LNCAP (cell line): ENCODE measurements at regions not wholly inside any gene's neighbourhood (a gene's known extent, or its start where the extent isn't known, plus 50 kb on each side); places are given as distances from the start of the nearest gene placed in this dataset.

Experiments used
- CTCF ChIP-seq: fragments of 450-650 bp; IDR thresholded peaks from 2 replicates; pipeline ENCODE4 v1.5.1; 2017; ENCODE audit warnings: mild to moderate bottlenecking

DNA sequence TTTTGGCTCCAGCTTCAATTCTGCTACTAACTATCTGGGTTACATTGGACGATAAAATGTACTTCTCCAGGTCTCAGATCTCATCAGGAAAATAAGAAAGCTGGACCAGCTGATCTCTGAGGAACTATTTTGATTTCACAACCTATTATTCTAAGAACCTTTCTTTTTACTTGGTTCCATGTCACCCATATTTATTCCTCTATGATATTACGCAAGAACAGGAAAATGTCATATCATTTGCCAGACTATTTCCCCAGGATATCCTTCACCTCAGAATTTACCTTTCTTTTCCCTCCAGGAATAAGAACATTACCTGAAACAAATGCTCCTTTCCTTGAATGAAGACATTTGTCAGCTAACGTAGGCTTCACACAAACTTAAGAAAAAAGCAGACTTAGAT lies 387.5 kb upstream of the RAG2 start:
- no peak for TF ChIP-seq CTCF

GRCh38 chr11:36976741-36977140 lies 378.7 kb upstream of the RAG2 start:
- TF ChIP-seq CTCF = no peak

DNA sequence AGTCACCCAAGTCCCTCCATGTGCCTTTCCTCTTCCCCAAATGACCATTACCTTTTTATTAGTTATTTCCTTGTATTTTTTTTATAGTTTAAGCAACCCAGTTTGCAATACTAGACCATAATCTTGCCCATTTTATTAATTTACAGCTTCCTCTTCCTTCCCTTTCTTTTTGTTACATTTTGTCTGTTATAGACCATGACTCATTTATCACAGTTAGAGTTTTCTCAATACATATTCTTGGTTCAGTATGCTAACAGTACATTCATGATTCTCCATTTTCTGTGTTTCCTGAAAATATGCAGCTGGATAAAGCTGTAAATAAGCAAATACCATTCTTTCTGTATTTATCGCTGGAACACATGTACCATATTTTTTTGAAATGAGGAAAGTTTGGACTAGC lies 376.7 kb upstream of the RAG2 start:
- TF ChIP-seq CTCF = no peak

GRCh38 chr11:36953976-36954375 lies 355.9 kb upstream of the RAG2 start:
- no peak for TF ChIP-seq CTCF

- no peak for TF ChIP-seq CTCF
Observed at GRCh38 chr11:36948460-36949127, 350.6 kb upstream of the RAG2 start.

- peak; percentile 66 for TF ChIP-seq CTCF
Observed at GRCh38 chr11:36945384-36945783, 347.3 kb upstream of the RAG2 start.

DNA sequence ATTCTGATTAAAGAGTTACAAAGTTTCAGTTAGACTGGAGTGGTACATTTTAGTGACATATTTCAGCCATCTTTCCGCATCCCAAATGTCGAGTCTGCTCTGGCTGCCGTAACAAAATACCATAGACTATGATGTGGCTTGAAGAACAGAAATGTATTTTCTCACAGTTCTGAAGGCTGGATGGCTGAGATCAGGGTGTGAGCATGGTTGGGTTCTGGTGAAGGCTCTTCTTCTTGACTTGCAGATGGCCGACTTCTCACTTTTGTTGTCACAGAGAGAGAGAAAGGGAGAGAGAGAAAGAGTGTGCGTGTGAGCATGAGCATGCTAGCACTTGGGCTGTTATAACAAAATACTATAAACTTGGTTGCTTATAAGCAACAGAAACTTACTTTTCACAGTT lies 335.4 kb upstream of the RAG2 start:
- TF ChIP-seq CTCF = no peak

GRCh38 chr11:36931139-36931538 lies 333.1 kb upstream of the RAG2 start:
- TF ChIP-seq CTCF = no peak
